SK-N-SH (cell line): ENCODE measurements at regions not wholly inside any gene's neighbourhood (a gene's known extent, or its start where the extent isn't known, plus 50 kb on each side); places are given as distances from the start of the nearest gene placed in this dataset.

ENCODE experiments used
- CTCF ChIA-PET: fragments of 300-600, 350-600 bp; formaldehyde crosslinking; extraction: SDS; loops from one replicate; lab custom pipeline; 2021; lab: Yijun Ruan, JAX
- POLR2A ChIA-PET: fragments of 350-600 bp; sonication (Branson Sonifier 250); formaldehyde crosslinking; extraction: SDS; loops from one replicate; lab custom pipeline; 2020; ENCODE audit warnings: antibody characterized with exemption, inconsistent platforms; lab: Yijun Ruan, JAX
- DNase-seq: peaks from one replicate; pipeline ENCODE4 v3.0.0; 2012
- H2AFZ ChIP-seq: fragments of 200-600 bp; sonication (generic); 2 replicates; pipeline ENCODE4 v1.8.1; 2016; ENCODE audit warnings: antibody characterized with exemption, mild to moderate bottlenecking, low read depth
- H3F3A ChIP-seq: fragments of 200-600 bp; sonication (generic); replicated peaks from 2 replicates; pipeline ENCODE3; 2016; ENCODE audit warnings: antibody characterized with exemption, mild to moderate bottlenecking; ENCODE audit not compliant: insufficient read depth
- H3K27ac ChIP-seq, 2 experiments: fragments of 200-500 bp in 1 of 2; fragments of 200-600 bp in 1 of 2; sonication (Bioruptor generic) in 1 of 2; sonication (generic), shearing (Covaris generic) in 1 of 2; 2 replicates each; pipeline versions ENCODE4 v1.5.1 to v1.6.1; 2014 to 2016; ENCODE audit warnings: low read depth in 2 of 2, inconsistent platforms in 1 of 2, low read length in 1 of 2, mild to moderate bottlenecking in 1 of 2, mixed read lengths in 1 of 2
- H3K27me3 ChIP-seq: fragments of 200-600 bp; sonication (generic), shearing (Covaris generic); 2 replicates; pipeline ENCODE4 v1.6.1; 2016; ENCODE audit warnings: mixed run types; ENCODE audit not compliant: insufficient read depth
- H3K36me3 ChIP-seq, 2 experiments: fragments of 200-500 bp in 1 of 2; fragments of 200-600 bp in 1 of 2; sonication (Bioruptor generic) in 1 of 2; sonication (generic) in 1 of 2; replicated peaks in 1 of 2; 2 replicates each; pipeline versions ENCODE3 to v1.5.1; 2014 to 2016; ENCODE audit warnings: low read length in 1 of 2, mild to moderate bottlenecking in 1 of 2; ENCODE audit not compliant: insufficient read depth in 2 of 2, control insufficient read depth in 1 of 2
- H3K4me1 ChIP-seq, 2 experiments: fragments of 200-500 bp in 1 of 2; fragments of 200-600 bp in 1 of 2; sonication (Bioruptor generic) in 1 of 2; sonication (generic), shearing (Covaris generic) in 1 of 2; 2 replicates each; pipeline versions ENCODE4 v1.5.1 to v1.6.1; 2014 to 2016; ENCODE audit warnings: low read depth in 1 of 2, low read length in 1 of 2, mixed run types in 1 of 2; ENCODE audit not compliant: insufficient read depth in 2 of 2, control insufficient read depth in 1 of 2
- H3K4me2 ChIP-seq: fragments of 200-600 bp; sonication (generic), shearing (Covaris generic); 2 replicates; pipeline ENCODE4 v1.6.1; 2017; ENCODE audit warnings: mixed run types
- H3K4me3 ChIP-seq, 2 experiments: fragments of 200-500 bp in 1 of 2; fragments of 200-600 bp in 1 of 2; sonication (Bioruptor generic) in 1 of 2; sonication (generic), shearing (Covaris generic) in 1 of 2; 2 replicates each; pipeline versions ENCODE4 v1.5.1 to v1.8.1; 2014 to 2016; ENCODE audit warnings: low read depth in 2 of 2, inconsistent platforms in 1 of 2, low read length in 1 of 2, mild to moderate bottlenecking in 1 of 2, mixed read lengths in 1 of 2, moderate library complexity in 1 of 2
- H3K79me2 ChIP-seq: fragments of 200-600 bp; sonication (generic); 2 replicates; pipeline ENCODE4 v1.8.1; 2017; ENCODE audit warnings: mild to moderate bottlenecking; ENCODE audit not compliant: insufficient read depth
- H3K9ac ChIP-seq: fragments of 200-600 bp; sonication (generic); 2 replicates; pipeline ENCODE4 v1.6.1; 2017; ENCODE audit warnings: mixed run types
- H3K9me2 ChIP-seq: fragments of 200-600 bp; sonication (generic); 2 replicates; pipeline ENCODE4 v1.6.1; 2017; ENCODE audit warnings: mixed run types
- H3K9me3 ChIP-seq: fragments of 200-600 bp; sonication (generic); 2 replicates; pipeline ENCODE4 v1.6.1; 2017; ENCODE audit warnings: mixed run types, mild to moderate bottlenecking, moderate library complexity
- H4K20me1 ChIP-seq: fragments of 200-600 bp; sonication (generic); 2 replicates; pipeline ENCODE4 v1.6.1; 2017; ENCODE audit warnings: mild to moderate bottlenecking, mixed run types; ENCODE audit not compliant: insufficient read depth
- CHD2 ChIP-seq: fragments of 150-350 bp; IDR thresholded peaks from 2 replicates; pipeline ENCODE4 v1.6.1; 2018; ENCODE audit warnings: low read length; ENCODE audit not compliant: partially characterized antibody
- EP300 ChIP-seq, 2 experiments: IDR thresholded peaks; 2 replicates each; pipeline versions ENCODE4 v1.4.0 to v1.6.1; 2012; ENCODE audit warnings: borderline replicate concordance in 1 of 2, low read depth in 1 of 2, low read length in 1 of 2
- FOXJ3 ChIP-seq: sonication (generic); formaldehyde crosslinking; IDR thresholded peaks from 2 replicates; pipeline ENCODE4 v1.5.1; 2020; ENCODE audit warnings: mild to moderate bottlenecking, missing genetic modification reagents
- GABPA ChIP-seq: IDR thresholded peaks from 2 replicates; pipeline ENCODE4 v1.4.0; 2012; ENCODE audit warnings: low read depth, mild to moderate bottlenecking
- MEF2A ChIP-seq: IDR thresholded peaks from 2 replicates; pipeline ENCODE4 v1.4.0; 2012; ENCODE audit warnings: low read depth, borderline replicate concordance
- MXI1 ChIP-seq: IDR thresholded peaks from 2 replicates; pipeline ENCODE4 v1.6.1; 2012; ENCODE audit warnings: mild to moderate bottlenecking, low read depth, low read length, improper control_type of control experiment
- NFIC ChIP-seq: IDR thresholded peaks from 2 replicates; pipeline ENCODE4 v1.4.0; 2012; ENCODE audit warnings: borderline replicate concordance
- NRF1 ChIP-seq: IDR thresholded peaks from 2 replicates; pipeline ENCODE4 v1.6.1; 2012; ENCODE audit warnings: low read depth, mild to moderate bottlenecking, low read length
- POLR2AphosphoS5 ChIP-seq: IDR thresholded peaks from 2 replicates; pipeline ENCODE4 v1.6.1; 2012; ENCODE audit warnings: low read depth, low read length
- RAD21 ChIP-seq: IDR thresholded peaks from 2 replicates; pipeline ENCODE4 v1.6.1; 2012; ENCODE audit warnings: mild to moderate bottlenecking, low read length
- RCOR1 ChIP-seq: fragments of 150-350 bp; IDR thresholded peaks from 2 replicates; pipeline ENCODE4 v1.6.1; 2017; ENCODE audit warnings: antibody characterized with exemption, low read length
- RFX5 ChIP-seq: IDR thresholded peaks from 2 replicates; pipeline ENCODE4 v1.6.1; 2012; ENCODE audit warnings: mild to moderate bottlenecking, improper control_type of control experiment, low read length
- RXRA ChIP-seq: IDR thresholded peaks from 2 replicates; pipeline ENCODE4 v1.4.0; 2012; ENCODE audit warnings: low read depth, mild to moderate bottlenecking, borderline replicate concordance
- SIN3A ChIP-seq: IDR thresholded peaks from 2 replicates; pipeline ENCODE4 v1.6.1; 2012; ENCODE audit warnings: low read depth, mild to moderate bottlenecking, low read length, moderate library complexity, borderline replicate concordance
- TAF1 ChIP-seq: IDR thresholded peaks from 2 replicates; pipeline ENCODE4 v1.6.1; 2012; ENCODE audit warnings: low read depth, mild to moderate bottlenecking, low read length, moderate library complexity, borderline replicate concordance
- TCF12 ChIP-seq: IDR thresholded peaks from 2 replicates; pipeline ENCODE4 v1.4.0; 2012
- TEAD4 ChIP-seq: IDR thresholded peaks from 2 replicates; pipeline ENCODE4 v1.4.0; 2012; ENCODE audit warnings: mild to moderate bottlenecking, borderline replicate concordance; ENCODE audit not compliant: insufficient read depth
- YY1 ChIP-seq: IDR thresholded peaks from 2 replicates; pipeline ENCODE4 v1.4.0; 2012; ENCODE audit warnings: low read depth, mild to moderate bottlenecking
- WGBS: methylation state at CpG from one replicate; pipeline ENCODE4 v1.1.6; 2017; ENCODE audit warnings: low lambda C conversion rate; 5-methylcytosine and 5-hydroxymethylcytosine counted together
- TF ChIP-seq, protein P1 (sequence below): IDR thresholded peaks from 2 replicates; pipeline ENCODE4; 2012
- TF ChIP-seq, protein P2 (sequence below): fragments of 150-350 bp; IDR thresholded peaks from 2 replicates; pipeline ENCODE4 v1.6.1; 2016; ENCODE audit warnings: mild to moderate bottlenecking, low read depth, low read length
- TF ChIP-seq, protein P3 (sequence below): fragments of 150-350 bp; IDR thresholded peaks from 2 replicates; pipeline ENCODE4 v1.6.1; 2017; ENCODE audit warnings: antibody characterized with exemption, low read length, low read depth, borderline replicate concordance
- TF ChIP-seq, protein P4 (sequence below): IDR thresholded peaks from 2 replicates; pipeline ENCODE4 v1.6.1; 2012; ENCODE audit warnings: mild to moderate bottlenecking, low read depth, low read length, moderate library complexity
- TF ChIP-seq, protein P5 (sequence below): IDR thresholded peaks from 2 replicates; pipeline ENCODE4 v1.4.0; 2012; ENCODE audit warnings: low read depth

DNA sequence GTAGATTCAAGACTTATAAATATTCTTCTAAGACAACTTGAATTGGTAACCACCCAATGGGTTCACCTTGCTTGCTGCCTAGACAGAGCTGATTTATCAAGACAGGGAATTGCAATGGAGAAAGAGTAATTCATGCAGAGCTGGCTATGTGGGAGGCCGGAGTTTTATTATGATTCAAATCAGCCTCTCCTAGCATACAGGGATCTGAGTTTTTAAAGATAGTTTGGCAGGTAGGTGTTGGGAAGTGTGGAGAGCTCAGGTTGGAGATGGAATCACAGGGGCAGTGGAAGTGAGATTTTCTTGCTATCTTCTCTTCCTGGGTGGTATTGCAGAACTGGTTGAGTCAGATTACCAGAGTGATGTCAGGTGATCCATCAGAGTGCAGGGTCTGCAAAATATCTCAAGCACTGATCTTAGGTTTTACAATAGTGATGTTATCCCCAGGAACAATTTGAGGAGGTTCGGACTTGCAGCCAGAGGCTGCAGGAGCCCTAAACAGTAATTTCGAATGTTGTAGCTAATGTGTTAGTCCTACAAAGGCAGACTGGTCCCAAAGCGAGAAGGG, 1448.6 kb upstream of the RAG2 start:
- CTCF ChIA-PET = interaction anchor here (1.0 kb wide), 1 partner anchor 101 kb away, joined by 4 read pairs; no protein-coding TSS in a partner anchor
- POLR2A ChIA-PET = no interaction called here
- Histone ChIP-seq H3K4me1 (no peaks in the 10 kb centered on the region), H3K9ac (no peak overlapping the region), H3K9me2 (no peaks in the 10 kb centered on the region), H3K4me3 (no peak overlapping the region), H3F3A (no peaks in the 10 kb centered on the region), H3K27me3 (no peaks in the 10 kb centered on the region), H3K27ac (no peak overlapping the region), H4K20me1 (no peaks in the 10 kb centered on the region), H3K79me2 (no peaks in the 10 kb centered on the region), H3K36me3 (no peaks in the 10 kb centered on the region), H3K4me2 (no peak overlapping the region), H2AFZ (no peak overlapping the region), H3K9me3 (no peaks in the 10 kb centered on the region)
- TF ChIP-seq EP300 (IDR thresholded peaks at IDR 0.05; ENCODE audit: borderline replicate concordance in 1 of 2, low read depth in 1 of 2, low read length in 1 of 2) = no peak
- TF ChIP-seq CHD2 = no peak
- no peak for TF ChIP-seq NFIC
- TF ChIP-seq RFX5 = no peak
- TF ChIP-seq SIN3A = no peak
- TF ChIP-seq, protein P1, sequence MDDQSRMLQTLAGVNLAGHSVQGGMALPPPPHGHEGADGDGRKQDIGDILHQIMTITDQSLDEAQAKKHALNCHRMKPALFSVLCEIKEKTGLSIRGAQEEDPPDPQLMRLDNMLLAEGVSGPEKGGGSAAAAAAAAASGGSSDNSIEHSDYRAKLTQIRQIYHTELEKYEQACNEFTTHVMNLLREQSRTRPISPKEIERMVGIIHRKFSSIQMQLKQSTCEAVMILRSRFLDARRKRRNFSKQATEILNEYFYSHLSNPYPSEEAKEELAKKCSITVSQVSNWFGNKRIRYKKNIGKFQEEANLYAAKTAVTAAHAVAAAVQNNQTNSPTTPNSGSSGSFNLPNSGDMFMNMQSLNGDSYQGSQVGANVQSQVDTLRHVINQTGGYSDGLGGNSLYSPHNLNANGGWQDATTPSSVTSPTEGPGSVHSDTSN = no peak
- TF ChIP-seq, protein P2, sequence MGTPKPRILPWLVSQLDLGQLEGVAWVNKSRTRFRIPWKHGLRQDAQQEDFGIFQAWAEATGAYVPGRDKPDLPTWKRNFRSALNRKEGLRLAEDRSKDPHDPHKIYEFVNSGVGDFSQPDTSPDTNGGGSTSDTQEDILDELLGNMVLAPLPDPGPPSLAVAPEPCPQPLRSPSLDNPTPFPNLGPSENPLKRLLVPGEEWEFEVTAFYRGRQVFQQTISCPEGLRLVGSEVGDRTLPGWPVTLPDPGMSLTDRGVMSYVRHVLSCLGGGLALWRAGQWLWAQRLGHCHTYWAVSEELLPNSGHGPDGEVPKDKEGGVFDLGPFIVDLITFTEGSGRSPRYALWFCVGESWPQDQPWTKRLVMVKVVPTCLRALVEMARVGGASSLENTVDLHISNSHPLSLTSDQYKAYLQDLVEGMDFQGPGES = no peak
- no peak for TF ChIP-seq RXRA
- TF ChIP-seq GABPA = no peak
- TF ChIP-seq RAD21 = no peak
- no peak for TF ChIP-seq POLR2AphosphoS5
- TF ChIP-seq TAF1 = no peak
- TF ChIP-seq TCF12 = no peak
- no peak for TF ChIP-seq RCOR1
- 34% methylated on average over 4 of the region's 4 CpGs for WGBS
- no peak for DNase-seq

DNA sequence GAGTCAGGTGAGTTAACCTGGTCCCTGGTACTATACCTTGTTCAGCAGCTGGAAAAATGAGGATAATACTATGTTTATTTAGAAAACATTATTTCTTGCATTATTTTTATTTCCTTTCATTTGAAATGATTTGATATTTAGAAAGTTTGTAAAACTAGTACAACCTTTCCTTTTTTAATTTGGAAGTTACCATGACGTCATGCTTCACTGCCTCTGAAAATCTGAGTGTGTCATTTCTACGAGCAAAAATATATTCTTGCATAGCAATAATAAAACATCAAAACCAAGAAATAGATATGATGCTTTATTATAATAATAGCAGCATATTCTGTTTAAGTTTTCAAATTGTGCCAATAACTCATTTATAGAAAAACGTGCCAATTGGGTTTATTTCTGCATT, 1445.0 kb upstream of the RAG2 start:
- Histone ChIP-seq H3K79me2 (no peaks in the 10 kb centered on the region), H3F3A (no peaks in the 10 kb centered on the region), H3K9me2 (no peaks in the 10 kb centered on the region), H3K27ac (no peak overlapping the region), H3K36me3 (no peaks in the 10 kb centered on the region), H3K4me1 (no peaks in the 10 kb centered on the region), H3K27me3 (no peaks in the 10 kb centered on the region), H3K9me3 (no peaks in the 10 kb centered on the region), H3K9ac (no peak overlapping the region), H4K20me1 (no peaks in the 10 kb centered on the region), H3K4me2 (no peak overlapping the region), H3K4me3 (no peak overlapping the region), H2AFZ (no peak overlapping the region)
- 30% methylated on average over 3 of the region's 3 CpGs for WGBS
- no peak for DNase-seq
- ChIA-PET CTCF (interaction anchor here (1.0 to 1.5 kb wide), 2 partner anchors 13 to 20 kb away, joined by 3 to 4 read pairs; no protein-coding TSS in a partner anchor), POLR2A (no interaction called here)
- TF ChIP-seq, protein P3, sequence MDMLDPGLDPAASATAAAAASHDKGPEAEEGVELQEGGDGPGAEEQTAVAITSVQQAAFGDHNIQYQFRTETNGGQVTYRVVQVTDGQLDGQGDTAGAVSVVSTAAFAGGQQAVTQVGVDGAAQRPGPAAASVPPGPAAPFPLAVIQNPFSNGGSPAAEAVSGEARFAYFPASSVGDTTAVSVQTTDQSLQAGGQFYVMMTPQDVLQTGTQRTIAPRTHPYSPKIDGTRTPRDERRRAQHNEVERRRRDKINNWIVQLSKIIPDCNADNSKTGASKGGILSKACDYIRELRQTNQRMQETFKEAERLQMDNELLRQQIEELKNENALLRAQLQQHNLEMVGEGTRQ = no peak
- TF ChIP-seq, protein P4, sequence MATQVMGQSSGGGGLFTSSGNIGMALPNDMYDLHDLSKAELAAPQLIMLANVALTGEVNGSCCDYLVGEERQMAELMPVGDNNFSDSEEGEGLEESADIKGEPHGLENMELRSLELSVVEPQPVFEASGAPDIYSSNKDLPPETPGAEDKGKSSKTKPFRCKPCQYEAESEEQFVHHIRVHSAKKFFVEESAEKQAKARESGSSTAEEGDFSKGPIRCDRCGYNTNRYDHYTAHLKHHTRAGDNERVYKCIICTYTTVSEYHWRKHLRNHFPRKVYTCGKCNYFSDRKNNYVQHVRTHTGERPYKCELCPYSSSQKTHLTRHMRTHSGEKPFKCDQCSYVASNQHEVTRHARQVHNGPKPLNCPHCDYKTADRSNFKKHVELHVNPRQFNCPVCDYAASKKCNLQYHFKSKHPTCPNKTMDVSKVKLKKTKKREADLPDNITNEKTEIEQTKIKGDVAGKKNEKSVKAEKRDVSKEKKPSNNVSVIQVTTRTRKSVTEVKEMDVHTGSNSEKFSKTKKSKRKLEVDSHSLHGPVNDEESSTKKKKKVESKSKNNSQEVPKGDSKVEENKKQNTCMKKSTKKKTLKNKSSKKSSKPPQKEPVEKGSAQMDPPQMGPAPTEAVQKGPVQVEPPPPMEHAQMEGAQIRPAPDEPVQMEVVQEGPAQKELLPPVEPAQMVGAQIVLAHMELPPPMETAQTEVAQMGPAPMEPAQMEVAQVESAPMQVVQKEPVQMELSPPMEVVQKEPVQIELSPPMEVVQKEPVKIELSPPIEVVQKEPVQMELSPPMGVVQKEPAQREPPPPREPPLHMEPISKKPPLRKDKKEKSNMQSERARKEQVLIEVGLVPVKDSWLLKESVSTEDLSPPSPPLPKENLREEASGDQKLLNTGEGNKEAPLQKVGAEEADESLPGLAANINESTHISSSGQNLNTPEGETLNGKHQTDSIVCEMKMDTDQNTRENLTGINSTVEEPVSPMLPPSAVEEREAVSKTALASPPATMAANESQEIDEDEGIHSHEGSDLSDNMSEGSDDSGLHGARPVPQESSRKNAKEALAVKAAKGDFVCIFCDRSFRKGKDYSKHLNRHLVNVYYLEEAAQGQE = no peak
- no peak for TF ChIP-seq NRF1
- TF ChIP-seq RCOR1 = no peak
- no peak for TF ChIP-seq TEAD4
- no peak for TF ChIP-seq TAF1
- TF ChIP-seq MEF2A = no peak
- TF ChIP-seq FOXJ3 (CRISPR knock-in tag) = no peak
- no peak for TF ChIP-seq YY1
- TF ChIP-seq POLR2AphosphoS5 = no peak
- TF ChIP-seq, protein P5, sequence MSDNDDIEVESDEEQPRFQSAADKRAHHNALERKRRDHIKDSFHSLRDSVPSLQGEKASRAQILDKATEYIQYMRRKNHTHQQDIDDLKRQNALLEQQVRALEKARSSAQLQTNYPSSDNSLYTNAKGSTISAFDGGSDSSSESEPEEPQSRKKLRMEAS = no peak
- no peak for TF ChIP-seq MXI1
